SK-N-SH (cell line): ENCODE measurements at regions not wholly inside any gene's neighbourhood (a gene's known extent, or its start where the extent isn't known, plus 50 kb on each side); places are given as distances from the start of the nearest gene placed in this dataset.

Experiments
- CHD2 ChIP-seq: fragments of 150-350 bp; IDR thresholded peaks from 2 replicates; pipeline ENCODE4 v1.6.1; 2018; ENCODE audit warnings: low read length; ENCODE audit not compliant: partially characterized antibody
- EP300 ChIP-seq, 2 experiments: IDR thresholded peaks; 2 replicates each; pipeline versions ENCODE4 v1.4.0 to v1.6.1; 2012; ENCODE audit warnings: borderline replicate concordance in 1 of 2, low read depth in 1 of 2, low read length in 1 of 2
- GABPA ChIP-seq: IDR thresholded peaks from 2 replicates; pipeline ENCODE4 v1.4.0; 2012; ENCODE audit warnings: low read depth, mild to moderate bottlenecking
- JUND ChIP-seq: IDR thresholded peaks from 2 replicates; pipeline ENCODE4 v1.4.0; 2012
- NFIC ChIP-seq: IDR thresholded peaks from 2 replicates; pipeline ENCODE4 v1.4.0; 2012; ENCODE audit warnings: borderline replicate concordance
- NRF1 ChIP-seq: IDR thresholded peaks from 2 replicates; pipeline ENCODE4 v1.6.1; 2012; ENCODE audit warnings: low read depth, mild to moderate bottlenecking, low read length
- SMC3 ChIP-seq: IDR thresholded peaks from 2 replicates; pipeline ENCODE4 v1.6.1; 2012; ENCODE audit warnings: low read depth, low read length, improper control_type of control experiment
- TAF1 ChIP-seq: IDR thresholded peaks from 2 replicates; pipeline ENCODE4 v1.6.1; 2012; ENCODE audit warnings: low read depth, mild to moderate bottlenecking, low read length, moderate library complexity, borderline replicate concordance
- TCF12 ChIP-seq: IDR thresholded peaks from 2 replicates; pipeline ENCODE4 v1.4.0; 2012
- TEAD4 ChIP-seq: IDR thresholded peaks from 2 replicates; pipeline ENCODE4 v1.4.0; 2012; ENCODE audit warnings: mild to moderate bottlenecking, borderline replicate concordance; ENCODE audit not compliant: insufficient read depth
- YY1 ChIP-seq: IDR thresholded peaks from 2 replicates; pipeline ENCODE4 v1.4.0; 2012; ENCODE audit warnings: low read depth, mild to moderate bottlenecking
- TF ChIP-seq, protein P1 (sequence below): IDR thresholded peaks from 2 replicates; pipeline ENCODE4 v1.6.1; 2012; ENCODE audit warnings: mild to moderate bottlenecking, low read depth, low read length, moderate library complexity
- TF ChIP-seq, protein P2 (sequence below): fragments of 200-600 bp; sonication (generic); IDR thresholded peaks from 2 replicates; pipeline ENCODE4 v1.6.1; 2017; ENCODE audit warnings: antibody characterized with exemption, mild to moderate bottlenecking, moderate library complexity
- TF ChIP-seq, protein P3 (sequence below): IDR thresholded peaks from 2 replicates; pipeline ENCODE4 v1.4.0; 2012; ENCODE audit warnings: low read depth

DNA sequence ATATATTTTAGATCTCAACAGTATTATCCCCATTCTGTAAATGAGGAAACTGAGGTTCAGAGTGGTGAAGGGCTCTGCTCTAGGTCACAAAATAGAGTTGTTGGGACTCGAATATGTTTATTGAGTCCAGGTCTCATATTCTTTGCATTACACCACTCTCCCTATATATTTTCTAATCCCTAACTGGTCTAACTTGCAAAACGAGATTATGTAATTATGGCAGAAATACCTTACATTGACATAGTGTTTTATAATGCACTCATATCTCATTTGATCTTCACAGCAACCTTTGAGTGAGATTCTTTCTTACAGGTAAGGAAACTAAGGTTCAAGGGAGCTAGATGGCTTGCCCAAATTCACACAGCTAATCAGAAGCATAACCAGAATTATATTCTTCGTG is 106.9 kb upstream of the LRIG3 start:
- no peak for TF ChIP-seq CHD2
- TF ChIP-seq, protein P1, sequence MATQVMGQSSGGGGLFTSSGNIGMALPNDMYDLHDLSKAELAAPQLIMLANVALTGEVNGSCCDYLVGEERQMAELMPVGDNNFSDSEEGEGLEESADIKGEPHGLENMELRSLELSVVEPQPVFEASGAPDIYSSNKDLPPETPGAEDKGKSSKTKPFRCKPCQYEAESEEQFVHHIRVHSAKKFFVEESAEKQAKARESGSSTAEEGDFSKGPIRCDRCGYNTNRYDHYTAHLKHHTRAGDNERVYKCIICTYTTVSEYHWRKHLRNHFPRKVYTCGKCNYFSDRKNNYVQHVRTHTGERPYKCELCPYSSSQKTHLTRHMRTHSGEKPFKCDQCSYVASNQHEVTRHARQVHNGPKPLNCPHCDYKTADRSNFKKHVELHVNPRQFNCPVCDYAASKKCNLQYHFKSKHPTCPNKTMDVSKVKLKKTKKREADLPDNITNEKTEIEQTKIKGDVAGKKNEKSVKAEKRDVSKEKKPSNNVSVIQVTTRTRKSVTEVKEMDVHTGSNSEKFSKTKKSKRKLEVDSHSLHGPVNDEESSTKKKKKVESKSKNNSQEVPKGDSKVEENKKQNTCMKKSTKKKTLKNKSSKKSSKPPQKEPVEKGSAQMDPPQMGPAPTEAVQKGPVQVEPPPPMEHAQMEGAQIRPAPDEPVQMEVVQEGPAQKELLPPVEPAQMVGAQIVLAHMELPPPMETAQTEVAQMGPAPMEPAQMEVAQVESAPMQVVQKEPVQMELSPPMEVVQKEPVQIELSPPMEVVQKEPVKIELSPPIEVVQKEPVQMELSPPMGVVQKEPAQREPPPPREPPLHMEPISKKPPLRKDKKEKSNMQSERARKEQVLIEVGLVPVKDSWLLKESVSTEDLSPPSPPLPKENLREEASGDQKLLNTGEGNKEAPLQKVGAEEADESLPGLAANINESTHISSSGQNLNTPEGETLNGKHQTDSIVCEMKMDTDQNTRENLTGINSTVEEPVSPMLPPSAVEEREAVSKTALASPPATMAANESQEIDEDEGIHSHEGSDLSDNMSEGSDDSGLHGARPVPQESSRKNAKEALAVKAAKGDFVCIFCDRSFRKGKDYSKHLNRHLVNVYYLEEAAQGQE: no peak
- no peak for TF ChIP-seq GABPA
- TF ChIP-seq, protein P2, sequence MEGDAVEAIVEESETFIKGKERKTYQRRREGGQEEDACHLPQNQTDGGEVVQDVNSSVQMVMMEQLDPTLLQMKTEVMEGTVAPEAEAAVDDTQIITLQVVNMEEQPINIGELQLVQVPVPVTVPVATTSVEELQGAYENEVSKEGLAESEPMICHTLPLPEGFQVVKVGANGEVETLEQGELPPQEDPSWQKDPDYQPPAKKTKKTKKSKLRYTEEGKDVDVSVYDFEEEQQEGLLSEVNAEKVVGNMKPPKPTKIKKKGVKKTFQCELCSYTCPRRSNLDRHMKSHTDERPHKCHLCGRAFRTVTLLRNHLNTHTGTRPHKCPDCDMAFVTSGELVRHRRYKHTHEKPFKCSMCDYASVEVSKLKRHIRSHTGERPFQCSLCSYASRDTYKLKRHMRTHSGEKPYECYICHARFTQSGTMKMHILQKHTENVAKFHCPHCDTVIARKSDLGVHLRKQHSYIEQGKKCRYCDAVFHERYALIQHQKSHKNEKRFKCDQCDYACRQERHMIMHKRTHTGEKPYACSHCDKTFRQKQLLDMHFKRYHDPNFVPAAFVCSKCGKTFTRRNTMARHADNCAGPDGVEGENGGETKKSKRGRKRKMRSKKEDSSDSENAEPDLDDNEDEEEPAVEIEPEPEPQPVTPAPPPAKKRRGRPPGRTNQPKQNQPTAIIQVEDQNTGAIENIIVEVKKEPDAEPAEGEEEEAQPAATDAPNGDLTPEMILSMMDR: no peak
- no peak for TF ChIP-seq YY1
- TF ChIP-seq, protein P3, sequence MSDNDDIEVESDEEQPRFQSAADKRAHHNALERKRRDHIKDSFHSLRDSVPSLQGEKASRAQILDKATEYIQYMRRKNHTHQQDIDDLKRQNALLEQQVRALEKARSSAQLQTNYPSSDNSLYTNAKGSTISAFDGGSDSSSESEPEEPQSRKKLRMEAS: no peak
- TF ChIP-seq JUND: no peak
- no peak for TF ChIP-seq TCF12
- TF ChIP-seq TEAD4: no peak
- no peak for TF ChIP-seq EP300 (IDR thresholded peaks at IDR 0.05; ENCODE audit: borderline replicate concordance in 1 of 2, low read depth in 1 of 2, low read length in 1 of 2)
- no peak for TF ChIP-seq SMC3
- TF ChIP-seq TAF1: no peak
- no peak for TF ChIP-seq NRF1
- no peak for TF ChIP-seq NFIC
